Neutrophil (primary cell): ENCODE measurements at regions not wholly inside any gene's neighbourhood (a gene's known extent, or its start where the extent isn't known, plus 50 kb on each side); places are given as distances from the start of the nearest gene placed in this dataset.

Experiments
- H3K27ac ChIP-seq: fragments of 200-600 bp; sonication (generic); 2 replicates; pipeline ENCODE4 v1.5.1; 2016; ENCODE audit warnings: mild to moderate bottlenecking, moderate library complexity
- H3K27me3 ChIP-seq: fragments of 200-600 bp; sonication (generic); 2 replicates; pipeline ENCODE4 v1.6.0; 2016; ENCODE audit warnings: mild to moderate bottlenecking
- H3K36me3 ChIP-seq: fragments of 200-600 bp; sonication (generic); 2 replicates; pipeline ENCODE4 v1.5.1; 2017
- H3K4me1 ChIP-seq, 2 experiments: fragments of 200-600 bp in 1 of 2; sonication (generic) in 1 of 2; 1 replicate in 1 of 2; 2 replicates in 1 of 2; pipeline versions ENCODE4 v1.5.1 to v1.6.1; 2013 to 2016; ENCODE audit warnings: low read depth in 1 of 2, low read length in 1 of 2, mild to moderate bottlenecking in 1 of 2, moderate library complexity in 1 of 2; ENCODE audit not compliant: control insufficient read depth in 1 of 2, insufficient read depth in 1 of 2
- H3K4me3 ChIP-seq, 2 experiments: fragments of 200-600 bp in 1 of 2; sonication (generic) in 1 of 2; 1 replicate in 1 of 2; 2 replicates in 1 of 2; pipeline ENCODE4 v1.5.1; 2013 to 2016; ENCODE audit warnings: low read depth in 1 of 2, low read length in 1 of 2, mild to moderate bottlenecking in 1 of 2, moderate library complexity in 1 of 2
- H3K9me3 ChIP-seq: fragments of 200-600 bp; sonication (generic); 2 replicates; pipeline ENCODE4 v1.5.1; 2016
- CTCF ChIP-seq: fragments of 200-600 bp; sonication (generic); IDR thresholded peaks from 2 replicates; pipeline ENCODE4 v1.5.1; 2016; ENCODE audit warnings: antibody characterized with exemption

GRCh38 chr15:92745845-92746271, 90.3 kb upstream of the FAM174B start:
- no peak for TF ChIP-seq CTCF
- no peak overlapping the region for H3K4me3 ChIP-seq
- no peaks in the 10 kb centered on the region for H3K4me1 ChIP-seq
- H3K27ac ChIP-seq = no peak overlapping the region
- H3K27me3 ChIP-seq = no peaks in the 10 kb centered on the region
- no peaks in the 10 kb centered on the region for H3K9me3 ChIP-seq
- no peaks in the 10 kb centered on the region for H3K36me3 ChIP-seq

DNA sequence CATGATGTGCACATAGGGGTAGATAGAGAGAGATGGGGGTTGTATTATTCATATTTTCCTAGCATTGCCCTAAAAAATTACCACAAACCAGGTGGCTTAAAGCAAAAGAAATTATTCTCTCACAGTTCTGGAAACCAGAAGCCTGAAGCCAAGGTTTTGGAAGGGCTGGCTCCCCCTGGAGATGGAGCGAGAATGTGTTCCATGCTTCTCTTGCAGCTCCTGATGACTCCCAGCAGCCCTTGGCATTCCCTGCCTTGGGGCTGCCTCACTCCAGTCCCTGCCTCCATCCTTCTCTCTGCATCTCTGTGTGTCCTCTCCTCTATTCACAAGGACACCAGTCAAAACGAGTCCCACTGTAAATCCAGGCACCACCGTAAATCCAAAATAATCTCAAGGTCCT, 91.5 kb upstream of the FAM174B start:
- H3K9me3 ChIP-seq = no peaks in the 10 kb centered on the region
- no peak overlapping the region for H3K4me3 ChIP-seq
- H3K4me1 ChIP-seq = no peaks in the 10 kb centered on the region
- TF ChIP-seq CTCF = no peak
- H3K36me3 ChIP-seq = no peaks in the 10 kb centered on the region
- no peak overlapping the region for H3K27ac ChIP-seq
- H3K27me3 ChIP-seq = no peaks in the 10 kb centered on the region

DNA sequence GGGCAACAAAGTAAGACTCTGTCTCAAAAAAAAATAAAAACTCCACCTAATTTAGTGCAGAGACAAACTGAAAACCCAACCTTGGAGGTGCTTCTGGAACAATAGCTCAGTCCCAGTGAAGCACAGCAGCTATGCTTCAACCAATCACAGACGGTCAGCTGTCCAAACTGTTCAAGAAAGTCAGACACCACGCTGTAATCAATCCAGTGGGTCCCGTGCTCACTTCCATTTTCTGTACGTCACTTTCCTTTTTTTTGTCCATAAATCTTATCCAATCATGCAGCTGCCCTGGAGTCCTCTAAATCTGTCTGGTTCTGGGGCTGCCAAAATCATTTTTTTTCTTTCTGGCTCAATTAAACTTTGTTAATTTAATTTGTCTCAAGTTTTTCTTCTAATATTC, 93.6 kb upstream of the FAM174B start:
- Histone ChIP-seq H3K27ac (no peak overlapping the region), H3K27me3 (no peaks in the 10 kb centered on the region), H3K4me3 (no peak overlapping the region), H3K4me1 (no peaks in the 10 kb centered on the region), H3K36me3 (no peaks in the 10 kb centered on the region), H3K9me3 (no peaks in the 10 kb centered on the region)
- no peak for TF ChIP-seq CTCF

DNA sequence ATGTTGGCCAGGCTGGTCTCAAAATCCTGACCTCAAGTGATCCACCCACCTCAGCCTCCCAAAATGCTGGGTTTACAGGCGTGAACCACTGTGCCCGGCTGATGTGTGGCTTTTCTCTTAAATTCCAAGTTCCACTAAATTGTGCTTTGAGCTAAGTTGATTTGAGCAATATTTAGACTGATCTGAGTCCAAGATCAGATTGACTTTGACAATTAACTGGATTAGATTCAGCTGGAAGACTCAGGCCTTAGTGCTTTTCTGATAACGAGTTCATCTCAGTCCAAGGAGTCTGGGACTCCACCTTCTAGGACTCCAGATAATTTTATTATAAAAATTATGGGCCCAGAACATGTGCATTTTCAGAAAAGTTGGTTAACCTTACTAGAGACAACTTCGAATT, 94.4 kb upstream of the FAM174B start:
- H3K4me1 ChIP-seq = no peaks in the 10 kb centered on the region
- no peak overlapping the region for H3K4me3 ChIP-seq
- no peaks in the 10 kb centered on the region for H3K9me3 ChIP-seq
- H3K36me3 ChIP-seq = no peaks in the 10 kb centered on the region
- no peak for TF ChIP-seq CTCF
- H3K27ac ChIP-seq = no peak overlapping the region
- no peaks in the 10 kb centered on the region for H3K27me3 ChIP-seq

- Histone ChIP-seq H3K9me3 (no peaks in the 10 kb centered on the region), H3K27me3 (no peaks in the 10 kb centered on the region), H3K4me1 (no peaks in the 10 kb centered on the region), H3K4me3 (no peak overlapping the region), H3K36me3 (no peaks in the 10 kb centered on the region), H3K27ac (no peak overlapping the region)
- no peak for TF ChIP-seq CTCF
Observed at GRCh38 chr15:92751528-92751927, 96.0 kb upstream of the FAM174B start.

GRCh38 chr15:92753591-92753990, 98.0 kb upstream of the FAM174B start:
- H3K27ac ChIP-seq = no peak overlapping the region
- H3K4me1 ChIP-seq = no peaks in the 10 kb centered on the region
- TF ChIP-seq CTCF = no peak
- H3K9me3 ChIP-seq = no peaks in the 10 kb centered on the region
- no peak overlapping the region for H3K4me3 ChIP-seq
- no peaks in the 10 kb centered on the region for H3K36me3 ChIP-seq
- H3K27me3 ChIP-seq = no peaks in the 10 kb centered on the region
